ENCODE measurements at regions not wholly inside any gene's neighbourhood (a gene's known extent, or its start where the extent isn't known, plus 50 kb on each side); places are given as distances from the start of the nearest gene placed in this dataset.
"Not testable (repeated sequence)": the region's sequence is repeated elsewhere in the genome, so short reads cannot be mapped to it uniquely, and the experiment has no call there.

- H3K9me3 Mint-ChIP-seq: peaks cover 0 to 23% (median 3%) of the 10 kb centered on the region in 7 donors
- no peaks in the 10 kb centered on the region for H3K27me3 Mint-ChIP-seq
- no peak overlapping the region for H3K4me3 Mint-ChIP-seq
- no peaks in the 10 kb centered on the region for H3K4me1 Mint-ChIP-seq
- no peaks in the 10 kb centered on the region for H3K27me3 ChIP-seq (ENCODE audit: control insufficient read depth, insufficient read depth, low read length)
- no peak overlapping the region for H3K4me3 ChIP-seq (ENCODE audit: low read depth, low read length)
- H3K27ac ChIP-seq (ENCODE audit: insufficient read depth, low read length, poor library complexity, severe bottlenecking): no peak overlapping the region
- H3K36me3 Mint-ChIP-seq: no peaks in the 10 kb centered on the region
- no peak overlapping the region for H3K27ac Mint-ChIP-seq
- H3K9me3 ChIP-seq (ENCODE audit: control insufficient read depth in 2 of 2, low read length in 2 of 2): no peaks in the 10 kb centered on the region
- no peak for DNase-seq
- no peaks in the 10 kb centered on the region for H3K36me3 ChIP-seq (ENCODE audit: control insufficient read depth, insufficient read depth, low read length)
- ATAC-seq (ENCODE audit: low read depth in 2 of 2): no peak
- H3K4me1 ChIP-seq (ENCODE audit: control insufficient read depth, insufficient read depth, low read length, poor library complexity, severe bottlenecking): no peaks in the 10 kb centered on the region
Measured at GRCh38 chr18:30450927-30451326, 591.6 kb downstream of the DSC3 start.

DNA sequence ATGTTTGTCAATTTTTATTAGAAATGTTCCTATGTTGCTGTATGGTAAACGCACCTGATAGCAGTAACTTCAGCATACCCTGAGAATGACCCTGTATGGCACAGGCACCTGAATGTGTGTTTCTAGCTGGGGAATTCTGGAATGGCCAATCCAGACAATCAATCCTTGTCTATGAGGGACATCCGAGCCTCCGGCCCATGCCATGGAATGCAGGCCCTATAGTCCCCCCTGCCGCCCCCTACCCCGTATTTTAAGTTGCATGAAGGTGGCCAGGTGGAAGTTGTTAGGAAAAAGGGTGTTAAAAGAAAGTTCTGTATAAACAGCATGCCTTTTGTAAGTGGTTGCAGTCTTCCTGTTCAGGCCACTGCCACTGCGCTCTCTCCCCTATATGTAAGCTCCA, 595.9 kb downstream of the DSC3 start:
- Mint-ChIP-seq H3K27ac (no peak overlapping the region), H3K4me1 (no peaks in the 10 kb centered on the region), H3K9me3 (peaks cover 0 to 29% (median 5%) of the 10 kb centered on the region in 7 donors), H3K4me3 (no peak overlapping the region), H3K27me3 (no peaks in the 10 kb centered on the region), H3K36me3 (no peaks in the 10 kb centered on the region)
- H3K36me3 ChIP-seq (ENCODE audit: control insufficient read depth, insufficient read depth, low read length): no peaks in the 10 kb centered on the region
- H3K4me3 ChIP-seq (ENCODE audit: low read depth, low read length): no peak overlapping the region
- H3K27ac ChIP-seq (ENCODE audit: insufficient read depth, low read length, poor library complexity, severe bottlenecking): no peak overlapping the region
- no peaks in the 10 kb centered on the region for H3K4me1 ChIP-seq (ENCODE audit: control insufficient read depth, insufficient read depth, low read length, poor library complexity, severe bottlenecking)
- ATAC-seq (ENCODE audit: low read depth in 2 of 2): no peak
- H3K27me3 ChIP-seq (ENCODE audit: control insufficient read depth, insufficient read depth, low read length): no peaks in the 10 kb centered on the region
- DNase-seq: no peak
- H3K9me3 ChIP-seq (ENCODE audit: control insufficient read depth in 2 of 2, low read length in 2 of 2): peaks cover 0 to 2% of the 10 kb centered on the region in 2 experiments

- Mint-ChIP-seq H3K4me1 (no peaks in the 10 kb centered on the region), H3K9me3 (peaks cover 0 to 37% (median 5%) of the 10 kb centered on the region in 7 donors), H3K27ac (no peak overlapping the region), H3K4me3 (no peak overlapping the region), H3K27me3 (no peaks in the 10 kb centered on the region), H3K36me3 (no peaks in the 10 kb centered on the region)
- H3K9me3 ChIP-seq (ENCODE audit: control insufficient read depth in 2 of 2, low read length in 2 of 2): peaks cover 0 to 2% of the 10 kb centered on the region in 2 experiments
- H3K4me1 ChIP-seq (ENCODE audit: control insufficient read depth, insufficient read depth, low read length, poor library complexity, severe bottlenecking): no peaks in the 10 kb centered on the region
- H3K36me3 ChIP-seq (ENCODE audit: control insufficient read depth, insufficient read depth, low read length): no peaks in the 10 kb centered on the region
- ATAC-seq (ENCODE audit: low read depth in 2 of 2): no peak
- no peaks in the 10 kb centered on the region for H3K27me3 ChIP-seq (ENCODE audit: control insufficient read depth, insufficient read depth, low read length)
- no peak overlapping the region for H3K4me3 ChIP-seq (ENCODE audit: low read depth, low read length)
- no peak overlapping the region for H3K27ac ChIP-seq (ENCODE audit: insufficient read depth, low read length, poor library complexity, severe bottlenecking)
- no peak for DNase-seq
Measured at GRCh38 chr18:30444544-30444943, 598.0 kb downstream of the DSC3 start.

DNA sequence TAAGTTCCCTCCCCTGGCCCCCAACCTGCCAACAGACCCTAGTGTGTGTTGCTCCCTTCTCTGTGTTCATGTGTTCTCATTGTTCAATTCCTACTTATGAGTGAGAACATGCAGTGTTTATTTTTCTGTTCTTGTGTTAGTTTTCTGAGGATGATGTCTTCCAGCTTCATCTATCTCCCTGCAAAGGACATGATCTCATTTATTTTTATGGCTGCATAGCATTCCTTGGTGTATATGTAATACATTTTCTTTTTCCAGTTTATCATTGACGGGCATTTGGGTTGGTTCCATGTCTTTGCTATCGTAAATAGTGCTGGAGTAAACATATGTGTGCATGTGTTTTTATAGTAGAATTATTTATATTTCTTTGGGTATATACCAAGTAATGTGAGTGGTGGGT, 602.2 kb downstream of the DSC3 start:
- H3K27me3 Mint-ChIP-seq: no peaks in the 10 kb centered on the region
- no peak overlapping the region for H3K4me3 Mint-ChIP-seq
- no peak overlapping the region for H3K27ac Mint-ChIP-seq
- peaks cover 2 to 10% of the 10 kb centered on the region in 2 experiments for H3K9me3 ChIP-seq (ENCODE audit: control insufficient read depth in 2 of 2, low read length in 2 of 2)
- ATAC-seq (ENCODE audit: low read depth in 2 of 2): no peak
- H3K4me1 ChIP-seq (ENCODE audit: control insufficient read depth, insufficient read depth, low read length, poor library complexity, severe bottlenecking): no peaks in the 10 kb centered on the region
- H3K36me3 Mint-ChIP-seq: no peaks in the 10 kb centered on the region
- H3K4me3 ChIP-seq (ENCODE audit: low read depth, low read length): no peak overlapping the region
- H3K27me3 ChIP-seq (ENCODE audit: control insufficient read depth, insufficient read depth, low read length): no peaks in the 10 kb centered on the region
- H3K27ac ChIP-seq (ENCODE audit: insufficient read depth, low read length, poor library complexity, severe bottlenecking): no peak overlapping the region
- peaks cover 4 to 34% (median 12%) of the 10 kb centered on the region in 7 donors for H3K9me3 Mint-ChIP-seq
- H3K36me3 ChIP-seq (ENCODE audit: control insufficient read depth, insufficient read depth, low read length): no peaks in the 10 kb centered on the region
- peaks cover 0 to 5% (median 0%) of the 10 kb centered on the region in 4 donors for H3K4me1 Mint-ChIP-seq
- DNase-seq: no peak

GRCh38 chr18:30439174-30439573, 603.4 kb downstream of the DSC3 start:
- Histone ChIP-seq H3K9me3 (ENCODE audit: control insufficient read depth in 2 of 2, low read length in 2 of 2) (peaks cover 5 to 10% of the 10 kb centered on the region in 2 experiments), H3K27ac (ENCODE audit: insufficient read depth, low read length, poor library complexity, severe bottlenecking) (no peak overlapping the region), H3K4me1 (ENCODE audit: control insufficient read depth, insufficient read depth, low read length, poor library complexity, severe bottlenecking) (no peaks in the 10 kb centered on the region), H3K27me3 (ENCODE audit: control insufficient read depth, insufficient read depth, low read length) (no peaks in the 10 kb centered on the region), H3K36me3 (ENCODE audit: control insufficient read depth, insufficient read depth, low read length) (no peaks in the 10 kb centered on the region), H3K4me3 (ENCODE audit: low read depth, low read length) (no peak overlapping the region)
- Mint-ChIP-seq H3K9me3 (peaks cover 4 to 31% (median 12%) of the 10 kb centered on the region in 7 donors), H3K27me3 (no peaks in the 10 kb centered on the region), H3K4me1 (peaks cover 0 to 5% (median 0%) of the 10 kb centered on the region in 4 donors), H3K27ac (no peak overlapping the region), H3K4me3 (no peak overlapping the region), H3K36me3 (no peaks in the 10 kb centered on the region)
- ATAC-seq (ENCODE audit: low read depth in 2 of 2) (no peak), DNase-seq (no peak)

GRCh38 chr18:30432349-30432748, 610.2 kb downstream of the DSC3 start:
- no peak for DNase-seq
- Histone ChIP-seq H3K27ac (ENCODE audit: insufficient read depth, low read length, poor library complexity, severe bottlenecking) (no peak overlapping the region), H3K9me3 (ENCODE audit: control insufficient read depth in 2 of 2, low read length in 2 of 2) (peaks cover 4 to 7% of the 10 kb centered on the region in 2 experiments), H3K36me3 (ENCODE audit: control insufficient read depth, insufficient read depth, low read length) (no peaks in the 10 kb centered on the region), H3K4me1 (ENCODE audit: control insufficient read depth, insufficient read depth, low read length, poor library complexity, severe bottlenecking) (no peaks in the 10 kb centered on the region), H3K27me3 (ENCODE audit: control insufficient read depth, insufficient read depth, low read length) (no peaks in the 10 kb centered on the region), H3K4me3 (ENCODE audit: low read depth, low read length) (no peak overlapping the region)
- H3K9me3 Mint-ChIP-seq: peaks cover 3 to 28% (median 8%) of the 10 kb centered on the region in 7 donors
- no peaks in the 10 kb centered on the region for H3K36me3 Mint-ChIP-seq
- H3K27ac Mint-ChIP-seq: no peak overlapping the region
- no peak overlapping the region for H3K4me3 Mint-ChIP-seq
- no peak for ATAC-seq (ENCODE audit: low read depth in 2 of 2)
- H3K27me3 Mint-ChIP-seq: no peaks in the 10 kb centered on the region
- no peaks in the 10 kb centered on the region for H3K4me1 Mint-ChIP-seq

DNA sequence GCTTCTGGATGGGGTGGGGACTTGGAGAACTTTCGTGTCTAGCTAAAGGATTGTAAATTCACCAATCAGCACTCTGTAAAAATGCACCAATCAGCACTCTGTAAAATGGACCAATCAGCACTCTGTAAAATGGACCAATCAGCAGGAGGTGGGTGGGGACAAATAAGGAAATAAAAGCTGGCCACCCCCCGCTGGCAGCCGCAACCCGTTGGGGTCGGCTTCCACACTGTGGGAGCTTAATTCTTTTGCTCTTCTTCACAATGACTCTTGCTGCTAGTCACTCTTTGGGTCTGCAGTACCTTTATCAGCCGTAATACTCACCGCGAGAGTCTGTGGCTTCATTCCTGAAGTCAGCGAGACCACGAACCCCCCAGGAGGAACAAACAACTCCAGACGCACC, 623.1 kb downstream of the DSC3 start:
- H3K36me3 Mint-ChIP-seq; H3K4me1 Mint-ChIP-seq; H3K4me3 Mint-ChIP-seq; H3K27ac Mint-ChIP-seq; ATAC-seq (ENCODE audit: low read depth in 2 of 2); H3K36me3 ChIP-seq (ENCODE audit: control insufficient read depth, insufficient read depth, low read length); H3K4me1 ChIP-seq (ENCODE audit: control insufficient read depth, insufficient read depth, low read length, poor library complexity, severe bottlenecking); H3K27me3 ChIP-seq (ENCODE audit: control insufficient read depth, insufficient read depth, low read length); DNase-seq; H3K27me3 Mint-ChIP-seq; H3K27ac ChIP-seq (ENCODE audit: insufficient read depth, low read length, poor library complexity, severe bottlenecking); H3K4me3 ChIP-seq (ENCODE audit: low read depth, low read length): not testable (repeated sequence)
- H3K9me3 ChIP-seq (ENCODE audit: control insufficient read depth in 2 of 2, low read length in 2 of 2): peaks cover 7 to 10% of the 10 kb centered on the region in 2 experiments
- peaks cover 0 to 20% (median 8%) of the 10 kb centered on the region in 7 donors for H3K9me3 Mint-ChIP-seq

DNA sequence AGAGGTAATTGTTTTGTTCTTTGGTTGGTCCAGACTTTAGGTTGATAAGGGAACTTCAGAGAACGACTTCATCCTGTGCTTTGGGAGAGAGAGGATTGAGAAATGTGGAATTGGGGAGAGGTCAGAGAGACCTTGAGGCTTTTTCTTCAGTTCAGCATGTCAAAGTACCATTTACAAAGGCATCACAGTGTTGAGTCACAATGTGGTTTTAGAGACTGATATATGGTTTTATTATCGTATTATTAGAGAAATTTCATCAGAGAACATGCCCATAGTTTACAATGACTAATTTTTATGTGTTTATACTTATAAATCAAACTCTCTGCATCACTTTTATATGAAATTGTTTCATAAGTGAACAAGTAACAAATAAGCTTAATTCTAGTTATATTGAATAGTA, 626.6 kb downstream of the DSC3 start:
- DNase-seq: no peak
- H3K9me3 Mint-ChIP-seq: peaks cover 5 to 33% (median 10%) of the 10 kb centered on the region in 7 donors
- H3K27ac Mint-ChIP-seq: no peak overlapping the region
- H3K27me3 ChIP-seq (ENCODE audit: control insufficient read depth, insufficient read depth, low read length): no peaks in the 10 kb centered on the region
- no peaks in the 10 kb centered on the region for H3K4me1 Mint-ChIP-seq
- H3K9me3 ChIP-seq (ENCODE audit: control insufficient read depth in 2 of 2, low read length in 2 of 2): peaks cover 1 to 6% of the 10 kb centered on the region in 2 experiments
- H3K36me3 Mint-ChIP-seq: no peaks in the 10 kb centered on the region
- H3K4me3 Mint-ChIP-seq: no peak overlapping the region
- no peaks in the 10 kb centered on the region for H3K36me3 ChIP-seq (ENCODE audit: control insufficient read depth, insufficient read depth, low read length)
- H3K27me3 Mint-ChIP-seq: no peaks in the 10 kb centered on the region
- H3K4me1 ChIP-seq (ENCODE audit: control insufficient read depth, insufficient read depth, low read length, poor library complexity, severe bottlenecking): no peaks in the 10 kb centered on the region
- H3K27ac ChIP-seq (ENCODE audit: insufficient read depth, low read length, poor library complexity, severe bottlenecking): no peak overlapping the region
- no peak overlapping the region for H3K4me3 ChIP-seq (ENCODE audit: low read depth, low read length)
- no peak for ATAC-seq (ENCODE audit: low read depth in 2 of 2)

Data from CD4-positive, CD25-positive, alpha-beta regulatory T cell (primary cell).